ENCODE measurements at regions not wholly inside any gene's neighbourhood (a gene's known extent, or its start where the extent isn't known, plus 50 kb on each side); places are given as distances from the start of the nearest gene placed in this dataset.

DNA sequence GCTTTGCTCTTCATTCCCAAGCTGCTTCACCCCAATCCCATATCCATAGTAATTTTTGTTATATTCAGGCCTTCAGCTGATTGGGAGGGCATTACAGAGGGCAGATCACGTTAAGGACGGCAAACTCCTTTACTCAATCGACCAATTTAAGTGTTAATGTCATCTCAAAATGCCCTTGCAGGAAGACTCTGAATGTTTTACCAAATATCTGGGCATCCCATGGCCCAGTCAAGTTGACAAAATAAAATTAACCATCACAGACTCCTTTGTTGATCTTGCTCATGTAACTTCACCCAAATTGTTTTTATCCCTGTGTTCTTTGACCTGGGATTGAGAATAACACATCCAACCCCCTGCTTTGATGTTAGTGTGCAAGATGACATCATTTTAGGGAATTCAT, 1018.3 kb upstream of the LCORL start:
- Histone ChIP-seq H2AK5ac (ENCODE audit: insufficient read length, low read length) (no peak overlapping the region), H3K4ac (ENCODE audit: low read depth, low read length) (no peak overlapping the region), H2BK20ac (ENCODE audit: low read depth, low read length, poor library complexity, severe bottlenecking) (no peak overlapping the region), H3K18ac (ENCODE audit: insufficient read length, low read depth, low read length) (no peak overlapping the region), H2BK15ac (ENCODE audit: low read depth, low read length) (no peak overlapping the region), H3K9me3 (ENCODE audit: control insufficient read depth, low read depth, low read length) (no peaks in the 10 kb centered on the region), H3K9ac (ENCODE audit: extremely low read depth, insufficient read length, low read length) (no peak overlapping the region), H3K56ac (ENCODE audit: insufficient read length, low read depth, low read length) (no peak overlapping the region), H3T11ph (ENCODE audit: low read length) (no peak overlapping the region), H3K4me2 (ENCODE audit: insufficient read depth, insufficient read length, low read length) (no peak overlapping the region), H3K79me1 (ENCODE audit: insufficient read depth, low read depth, low read length, poor library complexity, severe bottlenecking) (no peaks in the 10 kb centered on the region), H3K79me2 (ENCODE audit: insufficient read depth, low read length) (no peaks in the 10 kb centered on the region), H4K5ac (ENCODE audit: insufficient read length, low read depth, low read length) (no peak overlapping the region), H2BK5ac (ENCODE audit: insufficient read length, low read length) (no peak overlapping the region), H4K91ac (ENCODE audit: insufficient read length, low read depth, low read length) (no peak overlapping the region), H3K23ac (ENCODE audit: insufficient read length, low read depth, low read length) (no peak overlapping the region), H3K27me3 (ENCODE audit: insufficient read depth, low read length) (no peaks in the 10 kb centered on the region), H2BK12ac (ENCODE audit: insufficient read length, low read depth, low read length) (no peak overlapping the region), H3K4me1 (ENCODE audit: insufficient read depth, low read length) (no peaks in the 10 kb centered on the region), H2AFZ (ENCODE audit: low read length) (no peak overlapping the region), H4K20me1 (ENCODE audit: control insufficient read depth, insufficient read depth, insufficient read length) (no peaks in the 10 kb centered on the region), H3K14ac (ENCODE audit: insufficient read depth, low read length) (no peak overlapping the region), H2BK120ac (ENCODE audit: low read depth, low read length, poor library complexity, severe bottlenecking) (no peak overlapping the region), H3K27ac (ENCODE audit: insufficient read length, low read depth, low read length) (no peak overlapping the region), H4K8ac (replicated peaks; ENCODE audit: insufficient read length, low read depth, low read length) (no peak overlapping the region), H3K23me2 (ENCODE audit: insufficient read length, low read depth, low read length, poor library complexity, severe bottlenecking) (no peaks in the 10 kb centered on the region)
- Mint-ChIP-seq H3K36me3 (ENCODE audit: insufficient read depth in 1 of 3, low read depth in 3 of 3) (peaks cover 2 to 25% (median 5%) of the 10 kb centered on the region in 3 experiments; a peak in 6 of 7 replicates), H3K27ac (no peak overlapping the region; a peak in 2 of 7 replicates), H3K4me3 (no peak overlapping the region), H3K4me1 (peaks cover 8 to 16% of the 10 kb centered on the region in 2 experiments), H3K27me3 (ENCODE audit: low read depth) (no peaks in the 10 kb centered on the region), H3K9me3 (peaks cover 6 to 13% of the 10 kb centered on the region in 2 experiments; a peak in 4 of 5 replicates)
- DNase-seq = no peak
- TF ChIP-seq, protein P1, sequence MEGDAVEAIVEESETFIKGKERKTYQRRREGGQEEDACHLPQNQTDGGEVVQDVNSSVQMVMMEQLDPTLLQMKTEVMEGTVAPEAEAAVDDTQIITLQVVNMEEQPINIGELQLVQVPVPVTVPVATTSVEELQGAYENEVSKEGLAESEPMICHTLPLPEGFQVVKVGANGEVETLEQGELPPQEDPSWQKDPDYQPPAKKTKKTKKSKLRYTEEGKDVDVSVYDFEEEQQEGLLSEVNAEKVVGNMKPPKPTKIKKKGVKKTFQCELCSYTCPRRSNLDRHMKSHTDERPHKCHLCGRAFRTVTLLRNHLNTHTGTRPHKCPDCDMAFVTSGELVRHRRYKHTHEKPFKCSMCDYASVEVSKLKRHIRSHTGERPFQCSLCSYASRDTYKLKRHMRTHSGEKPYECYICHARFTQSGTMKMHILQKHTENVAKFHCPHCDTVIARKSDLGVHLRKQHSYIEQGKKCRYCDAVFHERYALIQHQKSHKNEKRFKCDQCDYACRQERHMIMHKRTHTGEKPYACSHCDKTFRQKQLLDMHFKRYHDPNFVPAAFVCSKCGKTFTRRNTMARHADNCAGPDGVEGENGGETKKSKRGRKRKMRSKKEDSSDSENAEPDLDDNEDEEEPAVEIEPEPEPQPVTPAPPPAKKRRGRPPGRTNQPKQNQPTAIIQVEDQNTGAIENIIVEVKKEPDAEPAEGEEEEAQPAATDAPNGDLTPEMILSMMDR (conservative IDR thresholded peaks at IDR 0.05) = no peak
- no CpG with 5 or more reads among the region's 3 CpGs for WGBS (ENCODE audit: extremely low coverage, insufficient read length, low lambda C conversion rate)
